HG02870 (cell line): ENCODE measurements at regions not wholly inside any gene's neighbourhood (a gene's known extent, or its start where the extent isn't known, plus 50 kb on each side); places are given as distances from the start of the nearest gene placed in this dataset.
"Not testable (repeated sequence)": the region's sequence is repeated elsewhere in the genome, so short reads cannot be mapped to it uniquely, and the experiment has no call there.

Source experiments
- ATAC-seq: cut with Tn5 transposase; IDR thresholded peaks from one replicate; pipeline ENCODE4 v1.9.1; 2021; ENCODE audit warnings: mild to moderate bottlenecking, moderate library complexity; ENCODE audit not compliant: unreplicated experiment

GRCh38 chr2:89795530-89795929, 1104.1 kb downstream of the RPIA start:
- ATAC-seq, result not testable (repeated sequence)

DNA sequence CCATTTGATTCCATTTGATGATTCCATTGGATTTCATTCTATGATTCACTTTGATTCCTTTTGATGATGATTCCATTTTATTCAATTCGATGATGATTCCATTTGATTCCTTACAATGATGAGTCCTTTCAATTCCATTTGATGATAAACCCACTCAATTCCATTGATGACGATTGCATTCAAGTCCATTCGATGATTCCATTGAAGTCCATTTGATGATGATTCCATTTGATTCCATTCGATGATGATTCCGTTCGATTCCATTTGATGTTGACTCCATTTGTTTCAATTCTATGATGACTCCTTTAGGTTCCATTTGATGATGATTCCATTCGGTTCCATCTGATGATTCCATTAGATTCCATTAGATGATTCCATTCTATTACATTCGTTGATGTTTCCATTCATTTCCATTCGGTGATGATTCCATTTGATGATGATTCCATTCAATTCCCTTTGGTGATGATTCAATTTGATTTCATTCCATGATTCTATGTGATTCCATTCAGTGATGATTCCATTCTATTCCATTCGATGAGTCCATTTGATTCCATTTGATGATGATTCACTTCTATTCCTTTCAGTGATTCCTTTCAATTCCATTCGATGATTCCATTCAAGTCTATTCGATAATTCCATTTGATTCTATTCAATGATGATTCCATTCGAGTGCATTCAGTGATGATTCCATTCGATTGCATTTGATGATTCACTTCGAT, 1106.0 kb downstream of the RPIA start:
- no peak for ATAC-seq

DNA sequence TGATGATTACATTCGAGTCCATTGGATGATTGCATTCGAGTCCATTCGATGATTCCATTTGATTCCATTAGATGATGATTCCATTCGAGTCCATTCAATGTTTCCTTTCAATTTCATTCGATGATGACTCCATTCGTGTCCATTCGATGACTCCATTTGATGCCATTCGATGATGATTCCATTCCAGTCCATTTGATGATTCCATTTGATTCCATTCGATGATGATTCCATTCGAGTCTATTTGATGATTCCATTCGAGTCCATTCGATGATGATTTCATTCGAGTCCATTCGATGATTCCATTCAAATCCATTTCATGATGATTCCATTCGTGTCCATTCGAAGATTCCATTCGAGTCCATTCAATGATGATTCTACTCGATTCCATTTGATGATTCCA, 1109.7 kb downstream of the RPIA start:
- ATAC-seq, result not testable (repeated sequence)

GRCh38 chr2:89806363-89806762, 1114.9 kb downstream of the RPIA start:
- ATAC-seq, result not testable (repeated sequence)

DNA sequence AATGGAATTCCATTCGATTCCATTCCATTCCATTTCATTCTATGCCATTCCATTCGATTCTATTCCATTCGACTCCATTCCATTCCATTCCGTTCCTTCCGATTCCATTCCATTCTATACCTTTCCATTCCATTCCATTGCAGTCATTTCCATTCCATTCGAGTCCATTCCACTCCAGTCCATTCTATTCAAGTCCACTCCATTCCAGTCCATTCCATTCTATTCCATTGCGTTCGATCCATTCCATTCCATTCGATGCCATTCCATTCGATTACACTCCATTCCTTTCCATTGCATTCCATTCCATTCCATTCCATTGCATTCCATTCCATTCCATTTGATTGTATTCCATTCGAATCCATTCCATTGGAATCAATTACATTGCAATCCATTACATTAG, 1119.8 kb downstream of the RPIA start:
- no peak for ATAC-seq

GRCh38 chr2:89811910-89812309, 1120.4 kb downstream of the RPIA start:
- ATAC-seq, result not testable (repeated sequence)

- not testable (repeated sequence) for ATAC-seq
Measured at GRCh38 chr2:89814359-89814758, 1122.9 kb downstream of the RPIA start.

DNA sequence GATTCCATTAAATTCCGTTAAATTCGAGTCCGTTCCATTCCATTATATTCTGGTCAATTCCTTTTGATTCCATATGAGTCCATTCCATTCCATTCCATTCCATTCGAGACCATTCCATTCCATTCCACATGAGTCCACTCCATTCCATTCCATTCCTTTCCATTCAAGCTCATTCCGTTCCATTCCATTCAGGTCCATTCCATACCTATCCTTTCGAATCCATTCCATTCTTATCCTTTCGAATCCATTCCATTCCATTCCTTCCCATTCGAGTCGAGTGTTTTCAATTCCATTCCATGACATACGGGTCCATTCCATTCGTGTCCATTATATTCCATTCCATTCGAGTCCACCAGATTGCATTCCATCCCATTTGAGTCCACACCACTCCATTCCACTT, 1127.4 kb downstream of the RPIA start:
- no peak for ATAC-seq

DNA sequence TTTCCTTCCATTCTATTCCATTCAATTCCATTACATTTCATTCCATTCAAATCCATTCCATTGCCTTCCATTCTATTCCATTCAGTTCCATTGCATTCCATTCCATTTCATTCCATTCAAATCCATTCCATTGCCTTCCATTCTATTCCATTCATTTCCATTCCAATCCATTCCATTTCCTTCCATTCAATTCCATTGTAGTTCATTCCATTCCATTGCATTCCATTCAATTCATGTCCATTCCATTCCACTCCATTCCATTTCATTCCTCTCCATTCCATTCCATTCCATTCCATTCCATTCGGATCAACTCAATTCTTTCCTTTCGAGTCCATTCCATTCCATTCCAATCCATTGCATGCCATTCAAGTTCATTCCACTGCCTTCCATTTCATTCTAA, 1128.3 kb downstream of the RPIA start:
- no peak for ATAC-seq

DNA sequence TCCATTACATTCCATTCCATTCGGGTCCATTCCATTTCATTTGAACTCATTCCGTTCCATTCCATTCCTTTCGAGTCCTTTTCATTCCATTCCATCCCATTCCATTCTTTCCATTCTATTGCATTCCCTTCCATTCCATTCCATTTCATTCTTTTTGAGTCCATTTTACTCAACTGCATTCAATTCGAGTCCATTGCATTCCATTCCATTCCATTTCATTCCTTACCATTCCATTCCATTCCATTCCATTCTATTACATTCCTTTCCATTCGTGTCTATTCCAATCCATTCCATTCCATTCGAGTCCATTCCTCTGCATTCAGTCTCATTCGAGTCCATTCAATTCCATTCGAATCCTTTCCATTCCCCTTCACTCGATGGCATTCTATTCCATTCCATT, 1128.8 kb downstream of the RPIA start:
- no peak for ATAC-seq

DNA sequence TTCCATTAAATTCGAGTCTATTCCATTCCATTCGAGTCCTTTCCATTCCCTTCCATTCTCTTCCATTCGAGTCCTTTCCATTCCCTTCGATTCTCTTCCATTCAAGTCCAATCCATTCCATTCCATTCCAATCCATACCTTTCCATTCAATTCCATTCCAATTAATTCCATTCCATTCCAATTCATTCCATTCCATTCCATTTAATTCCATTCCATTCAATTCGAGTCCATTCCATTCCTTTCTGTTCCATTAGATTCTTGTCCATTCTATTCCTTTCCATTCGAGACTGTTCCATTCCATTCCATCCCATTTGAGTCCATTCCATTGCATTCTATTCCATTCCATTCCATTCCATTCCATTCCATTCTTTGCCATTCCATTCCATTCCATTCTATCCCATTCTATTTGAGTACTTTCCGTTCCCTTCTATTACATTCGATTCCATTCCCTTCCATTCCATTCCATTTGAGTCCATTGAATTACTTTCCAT, 1130.0 kb downstream of the RPIA start:
- no peak for ATAC-seq

DNA sequence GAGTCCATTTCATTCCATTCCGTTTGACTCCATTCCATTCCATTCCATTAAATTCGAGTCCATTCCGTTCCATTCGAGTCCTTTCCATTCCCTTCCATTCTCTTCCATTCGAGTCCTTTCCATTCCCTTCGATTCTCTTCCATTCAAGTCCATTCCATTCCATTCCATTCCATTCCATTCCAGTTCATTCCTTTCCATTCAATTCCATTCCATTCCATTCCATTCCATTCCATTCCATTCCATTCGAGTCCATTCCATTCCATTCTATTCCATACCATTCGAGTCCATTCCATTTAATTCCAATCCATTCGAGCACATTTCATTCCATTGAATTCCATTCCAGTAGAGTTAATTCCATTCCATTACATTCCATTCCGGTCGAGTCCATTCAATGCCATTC, 1130.9 kb downstream of the RPIA start:
- ATAC-seq, result not testable (repeated sequence)

DNA sequence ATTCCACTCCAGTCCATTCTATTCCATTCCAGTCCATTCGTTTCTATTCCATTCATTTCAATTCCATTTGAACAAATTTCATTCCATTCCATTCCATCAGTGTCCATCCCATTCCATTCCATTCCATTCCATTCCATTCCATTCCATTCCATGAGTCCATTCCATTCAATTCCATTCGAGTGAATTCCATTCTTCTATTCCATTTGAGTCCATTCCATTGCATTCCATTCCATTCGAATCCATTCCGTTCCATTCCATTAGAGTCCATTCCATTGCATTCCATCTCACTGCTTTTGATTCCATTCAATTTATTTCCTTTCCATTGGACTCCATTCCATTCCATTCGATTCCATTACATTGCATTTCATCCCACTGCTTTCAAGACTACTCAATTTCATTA, 1132.1 kb downstream of the RPIA start:
- no peak for ATAC-seq

GRCh38 chr2:89825034-89825433, 1133.6 kb downstream of the RPIA start:
- no peak for ATAC-seq

GRCh38 chr2:89826741-89827140, 1135.3 kb downstream of the RPIA start:
- ATAC-seq, result not testable (repeated sequence)

DNA sequence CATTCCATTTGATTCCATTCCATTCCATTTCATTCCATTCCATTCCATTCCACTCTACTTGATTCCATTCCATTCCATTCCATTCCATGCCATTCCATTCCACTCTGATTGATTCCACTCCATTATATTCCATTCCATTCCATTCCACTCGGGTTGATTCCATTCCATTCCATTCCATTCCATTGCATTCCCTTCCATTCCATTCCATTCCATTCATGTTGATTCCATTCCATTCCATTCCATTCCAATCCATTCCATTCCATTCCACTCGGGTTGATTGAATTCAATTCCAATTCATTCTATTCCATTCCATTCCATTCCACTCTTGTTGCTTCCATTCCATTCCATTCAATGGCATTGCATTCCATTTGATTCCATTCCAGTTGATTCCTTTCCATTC, 1136.4 kb downstream of the RPIA start:
- ATAC-seq, result not testable (repeated sequence)

- ATAC-seq, result not testable (repeated sequence)
Measured at GRCh38 chr2:89828416-89828815, 1136.9 kb downstream of the RPIA start.

GRCh38 chr2:89828961-89829631, 1137.6 kb downstream of the RPIA start:
- ATAC-seq, result not testable (repeated sequence)

DNA sequence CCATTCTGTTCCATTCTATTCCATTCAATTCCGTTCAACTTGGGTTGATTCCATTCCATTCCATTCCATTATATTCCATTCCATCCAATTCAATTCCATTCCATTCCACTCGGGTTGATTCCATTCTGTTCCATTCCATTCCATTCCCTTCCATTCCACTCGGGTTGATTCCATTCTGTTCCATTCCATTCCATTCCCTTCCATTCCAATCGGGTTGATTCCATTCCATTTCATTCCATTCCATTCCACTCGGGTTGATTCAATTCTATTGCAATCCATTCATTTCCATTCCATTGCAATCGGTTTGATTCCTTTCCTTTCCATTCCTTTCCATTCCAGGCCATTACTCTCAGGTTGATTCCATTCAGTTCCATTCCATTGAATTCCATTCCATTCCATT, 1138.4 kb downstream of the RPIA start:
- no peak for ATAC-seq

DNA sequence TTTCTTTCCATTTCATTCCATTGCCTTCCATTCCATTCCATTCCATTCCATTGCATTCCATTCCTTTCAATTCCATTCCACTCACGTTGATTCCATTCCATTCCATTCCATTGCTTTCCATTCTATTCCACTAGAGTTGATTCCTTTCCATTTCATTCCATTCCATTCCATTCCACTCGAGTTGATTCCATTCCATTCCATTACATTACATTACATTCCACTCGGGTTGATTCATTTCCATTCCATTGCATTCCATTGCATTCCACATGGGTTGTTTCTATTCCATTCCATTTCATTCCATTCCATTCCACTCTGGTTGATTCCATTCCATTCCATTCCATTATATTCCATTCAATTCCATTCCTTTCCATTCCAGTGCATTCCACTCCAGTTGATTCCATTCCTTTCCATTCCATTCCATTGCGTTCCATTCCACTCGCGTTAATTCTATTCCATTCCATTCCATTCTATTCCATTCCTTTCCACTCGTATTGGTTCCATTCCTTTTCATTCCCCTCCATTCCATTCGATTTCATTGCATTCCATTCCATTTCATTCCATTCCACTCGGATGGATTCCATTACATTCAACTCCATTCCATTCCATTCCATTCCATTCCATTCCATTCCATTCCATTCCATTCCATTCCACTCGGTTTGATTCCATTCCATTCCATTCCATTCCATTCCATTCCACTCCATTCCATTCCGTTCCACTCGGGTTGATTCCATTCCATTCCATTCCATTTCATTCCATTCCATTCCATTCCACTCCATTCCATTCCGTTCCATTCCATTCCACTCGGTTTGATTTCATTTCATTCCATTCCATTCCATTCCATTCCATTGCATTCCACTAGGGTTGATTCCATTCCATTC, 1139.1 kb downstream of the RPIA start:
- peak; percentile 41 for ATAC-seq
